Right lobe of liver (tissue), 6 donors: ENCODE measurements at regions not wholly inside any gene's neighbourhood (a gene's known extent, or its start where the extent isn't known, plus 50 kb on each side); places are given as distances from the start of the nearest gene placed in this dataset.

Source experiments
- ATAC-seq, 4 donors: fragments of 200-7000 bp; cut with Tn5 transposase; one replicate each; pipeline ENCODE4 v1.9.1; 2020; ENCODE audit warnings: mild to moderate bottlenecking in 4 of 4, moderate library complexity in 4 of 4
- DNase-seq, 3 donors: peaks; one replicate each; pipeline ENCODE4 v3.0.0-alpha.2; 2020
- H3K27ac ChIP-seq, 3 donors: fragments of 200-600 bp; one replicate each; pipeline ENCODE4 v1.8.0; 2022
- H3K27me3 ChIP-seq, 2 donors: fragments of 200-600 bp; one replicate each; pipeline ENCODE4 v1.8.0; 2022
- H3K36me3 ChIP-seq, 4 donors: fragments of 200-600 bp; sonication (generic) in 1 of 4; one replicate each; pipeline versions ENCODE4 v1.5.1 to v1.8.0; 2017 to 2022; ENCODE audit warnings: control low read depth in 1 of 4
- H3K4me1 ChIP-seq, 4 donors: fragments of 200-600 bp; sonication (generic) in 1 of 4; one replicate each; pipeline versions ENCODE4 v1.5.1 to v1.8.0; 2017 to 2022; ENCODE audit warnings: control low read depth in 1 of 4
- H3K4me3 ChIP-seq, 3 donors: fragments of 200-600 bp; one replicate each; pipeline ENCODE4 v1.8.0; 2022
- H3K9me3 ChIP-seq, 4 donors: fragments of 200-600 bp; sonication (generic) in 1 of 4; one replicate each; pipeline versions ENCODE4 v1.5.1 to v1.8.0; 2017 to 2022; ENCODE audit warnings: control low read depth in 1 of 4
- CTCF ChIP-seq, 4 donors: fragments of 200-600 bp in 3 of 4; fragments of 450-650 bp in 1 of 4; IDR thresholded peaks; one replicate each; pipeline versions ENCODE4 v1.5.1 to v1.8.0; 2016 to 2022; ENCODE audit warnings: antibody characterized with exemption in 4 of 4, mild to moderate bottlenecking in 2 of 4
- POLR2A ChIP-seq: fragments of 450-650 bp; IDR thresholded peaks from one replicate; pipeline ENCODE4 v1.6.1; 2017; ENCODE audit warnings: antibody characterized with exemption, mild to moderate bottlenecking
- WGBS: methylation state at CpG from one replicate; pipeline ENCODE4 v1.1.6; 2018; ENCODE audit warnings: low coverage, low lambda C conversion rate; ENCODE audit not compliant: insufficient coverage; ENCODE audit errors: missing lambda C conversion rate; 5-methylcytosine and 5-hydroxymethylcytosine counted together
- intact Hi-C, 2 donors: fragments of 100-400 bp; cut with DNase I; formaldehyde crosslinking; loops; one replicate each; pipeline versions ENCODE4 v1.11.2 to v1.14.1; 2022
- donor health status: DM: no; HTN: yes; CAD: no.
- donor health status: DM: no; HTN: no; CAD: no.
- donor health status: DM: no; HTN: no; CAD: no.
- donor health status: DM: no; HTN: yes; CAD: no.
- donor health status: DM: no; HTN: yes; CAD: no.

GRCh38 chr11:112637076-112637475, 324.1 kb upstream of the NCAM1 start:
- H3K9me3 ChIP-seq = no peaks in the 10 kb centered on the region
- intact Hi-C loops = no loop called here
- no peaks in the 10 kb centered on the region for H3K27me3 ChIP-seq
- ATAC-seq (no peak), DNase-seq (no peak)
- H3K4me1 ChIP-seq = no peaks in the 10 kb centered on the region
- no peaks in the 10 kb centered on the region for H3K36me3 ChIP-seq
- no peak for TF ChIP-seq POLR2A
- no peak for TF ChIP-seq CTCF (IDR thresholded peaks at IDR 0.05)
- no peak overlapping the region for H3K27ac ChIP-seq
- 35% methylated on average over 2 of the region's 2 CpGs for WGBS
- H3K4me3 ChIP-seq = no peak overlapping the region

GRCh38 chr11:112637876-112638275, 323.3 kb upstream of the NCAM1 start:
- DNase-seq (no peak), ATAC-seq (no peak)
- no peaks in the 10 kb centered on the region for H3K9me3 ChIP-seq
- no peaks in the 10 kb centered on the region for H3K27me3 ChIP-seq
- H3K4me1 ChIP-seq = no peaks in the 10 kb centered on the region
- H3K27ac ChIP-seq = no peak overlapping the region
- no peaks in the 10 kb centered on the region for H3K36me3 ChIP-seq
- no peak overlapping the region for H3K4me3 ChIP-seq
- no peak for TF ChIP-seq POLR2A
- TF ChIP-seq CTCF (IDR thresholded peaks at IDR 0.05) = no peak
- intact Hi-C loops = no loop called here

GRCh38 chr11:112639469-112639868, 321.8 kb upstream of the NCAM1 start:
- Histone ChIP-seq H3K9me3 (no peaks in the 10 kb centered on the region), H3K4me3 (no peak overlapping the region), H3K36me3 (no peaks in the 10 kb centered on the region), H3K27me3 (no peaks in the 10 kb centered on the region), H3K4me1 (no peaks in the 10 kb centered on the region), H3K27ac (no peak overlapping the region)
- TF ChIP-seq CTCF (IDR thresholded peaks at IDR 0.05) (no peak), POLR2A (no peak)
- no peak for DNase-seq
- no peak for ATAC-seq
- intact Hi-C loops = no loop called here

- intact Hi-C loops = no loop called here
- no peaks in the 10 kb centered on the region for H3K27me3 ChIP-seq
- H3K4me3 ChIP-seq = no peak overlapping the region
- no peaks in the 10 kb centered on the region for H3K9me3 ChIP-seq
- H3K36me3 ChIP-seq = no peaks in the 10 kb centered on the region
- TF ChIP-seq CTCF (IDR thresholded peaks at IDR 0.05) (no peak), POLR2A (no peak)
- ATAC-seq = no peak
- DNase-seq = no peak
- H3K4me1 ChIP-seq = no peaks in the 10 kb centered on the region
- H3K27ac ChIP-seq = no peak overlapping the region
These were observed 317.8 kb upstream of the NCAM1 start for GRCh38 chr11:112643416-112643815.

- no peak overlapping the region for H3K27ac ChIP-seq
These were observed 316.6 kb upstream of the NCAM1 start for GRCh38 chr11:112644410-112645131.

More at GRCh38 chr11:112644410-112645131, 316.6 kb upstream of the NCAM1 start:
- H3K27me3 ChIP-seq = no peaks in the 10 kb centered on the region
- WGBS = 54% methylated on average over 5 of the region's 5 CpGs
- ATAC-seq = no peak
- H3K9me3 ChIP-seq = no peaks in the 10 kb centered on the region
- H3K36me3 ChIP-seq = no peaks in the 10 kb centered on the region
- H3K4me1 ChIP-seq = no peaks in the 10 kb centered on the region
- no peak for DNase-seq
- no peak overlapping the region for H3K4me3 ChIP-seq
- intact Hi-C loops = no loop called here
- no peak for TF ChIP-seq POLR2A
- no peak for TF ChIP-seq CTCF (IDR thresholded peaks at IDR 0.05)
